Skeletal muscle satellite cell (primary cell): ENCODE measurements at regions not wholly inside any gene's neighbourhood (a gene's known extent, or its start where the extent isn't known, plus 50 kb on each side); places are given as distances from the start of the nearest gene placed in this dataset. TPM values are rescaled to one million over a fixed set of nuclear protein-coding genes. Genes with fewer than 3 reads are reported as not detected.

ENCODE experiments used
- small RNA-seq: library from RNA; depleted of rRNA; stranded (forward); fragments of <200 nt; gene quantifications from one replicate; pipeline ENCODE3, GENCODE V24; 2012

Small RNAs in the stretch of these regions (small RNA-seq; reads per million reads assigned to genes)
- not detected for gene CR392039.1
